ENCODE measurements at regions not wholly inside any gene's neighbourhood (a gene's known extent, or its start where the extent isn't known, plus 50 kb on each side); places are given as distances from the start of the nearest gene placed in this dataset.

DNA sequence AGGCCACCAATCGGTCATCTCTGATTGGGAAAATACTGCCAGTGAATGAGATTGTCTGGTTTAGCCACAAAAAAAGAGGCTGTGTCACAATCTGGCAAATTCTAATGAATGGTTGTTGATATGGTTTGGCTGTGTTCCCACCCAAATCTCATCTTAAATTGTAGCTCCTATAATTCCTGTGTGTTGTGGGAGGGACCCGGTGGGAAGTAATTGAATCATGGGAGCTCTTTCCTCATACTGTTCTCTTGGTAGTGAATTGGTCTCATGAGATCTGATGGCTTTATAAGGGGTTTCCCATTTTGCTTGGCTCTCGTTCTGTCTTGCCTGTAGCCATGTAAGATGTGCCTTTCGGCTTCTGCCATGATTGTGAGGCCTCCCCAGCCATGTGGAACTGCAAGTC lies 838.3 kb downstream of the SLC4A3 start:
- ChIA-PET POLR2A (no interaction called here), CTCF (no interaction called here)
- DNase-seq (ENCODE audit: low spot score) = no peak
- Mint-ChIP-seq H3K4me3 (no peak overlapping the region), H3K9me3 (no peaks in the 10 kb centered on the region), H3K36me3 (no peaks in the 10 kb centered on the region), H3K27ac (no peak overlapping the region), H3K27me3 (ENCODE audit: low read depth) (no peaks in the 10 kb centered on the region), H3K4me1 (peaks cover 4% of the 10 kb centered on the region)
- no peak for ATAC-seq
- TF ChIP-seq TCF7 (CRISPR knock-in tag; IDR thresholded peaks at IDR 0.05; ENCODE audit: low read depth) (no peak), CREB1 (CRISPR knock-in tag; IDR thresholded peaks at IDR 0.05) (no peak), RORB (CRISPR knock-in tag; IDR thresholded peaks at IDR 0.05) (no peak), SP1 (CRISPR knock-in tag; conservative IDR thresholded peaks at IDR 0.05) (no peak)
- TF ChIP-seq, protein P1, sequence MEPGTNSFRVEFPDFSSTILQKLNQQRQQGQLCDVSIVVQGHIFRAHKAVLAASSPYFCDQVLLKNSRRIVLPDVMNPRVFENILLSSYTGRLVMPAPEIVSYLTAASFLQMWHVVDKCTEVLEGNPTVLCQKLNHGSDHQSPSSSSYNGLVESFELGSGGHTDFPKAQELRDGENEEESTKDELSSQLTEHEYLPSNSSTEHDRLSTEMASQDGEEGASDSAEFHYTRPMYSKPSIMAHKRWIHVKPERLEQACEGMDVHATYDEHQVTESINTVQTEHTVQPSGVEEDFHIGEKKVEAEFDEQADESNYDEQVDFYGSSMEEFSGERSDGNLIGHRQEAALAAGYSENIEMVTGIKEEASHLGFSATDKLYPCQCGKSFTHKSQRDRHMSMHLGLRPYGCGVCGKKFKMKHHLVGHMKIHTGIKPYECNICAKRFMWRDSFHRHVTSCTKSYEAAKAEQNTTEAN (CRISPR knock-in tag; IDR thresholded peaks at IDR 0.05) = no peak
- TF ChIP-seq, protein P2, sequence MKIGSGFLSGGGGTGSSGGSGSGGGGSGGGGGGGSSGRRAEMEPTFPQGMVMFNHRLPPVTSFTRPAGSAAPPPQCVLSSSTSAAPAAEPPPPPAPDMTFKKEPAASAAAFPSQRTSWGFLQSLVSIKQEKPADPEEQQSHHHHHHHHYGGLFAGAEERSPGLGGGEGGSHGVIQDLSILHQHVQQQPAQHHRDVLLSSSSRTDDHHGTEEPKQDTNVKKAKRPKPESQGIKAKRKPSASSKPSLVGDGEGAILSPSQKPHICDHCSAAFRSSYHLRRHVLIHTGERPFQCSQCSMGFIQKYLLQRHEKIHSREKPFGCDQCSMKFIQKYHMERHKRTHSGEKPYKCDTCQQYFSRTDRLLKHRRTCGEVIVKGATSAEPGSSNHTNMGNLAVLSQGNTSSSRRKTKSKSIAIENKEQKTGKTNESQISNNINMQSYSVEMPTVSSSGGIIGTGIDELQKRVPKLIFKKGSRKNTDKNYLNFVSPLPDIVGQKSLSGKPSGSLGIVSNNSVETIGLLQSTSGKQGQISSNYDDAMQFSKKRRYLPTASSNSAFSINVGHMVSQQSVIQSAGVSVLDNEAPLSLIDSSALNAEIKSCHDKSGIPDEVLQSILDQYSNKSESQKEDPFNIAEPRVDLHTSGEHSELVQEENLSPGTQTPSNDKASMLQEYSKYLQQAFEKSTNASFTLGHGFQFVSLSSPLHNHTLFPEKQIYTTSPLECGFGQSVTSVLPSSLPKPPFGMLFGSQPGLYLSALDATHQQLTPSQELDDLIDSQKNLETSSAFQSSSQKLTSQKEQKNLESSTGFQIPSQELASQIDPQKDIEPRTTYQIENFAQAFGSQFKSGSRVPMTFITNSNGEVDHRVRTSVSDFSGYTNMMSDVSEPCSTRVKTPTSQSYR (CRISPR knock-in tag; IDR thresholded peaks at IDR 0.05) = no peak

DNA sequence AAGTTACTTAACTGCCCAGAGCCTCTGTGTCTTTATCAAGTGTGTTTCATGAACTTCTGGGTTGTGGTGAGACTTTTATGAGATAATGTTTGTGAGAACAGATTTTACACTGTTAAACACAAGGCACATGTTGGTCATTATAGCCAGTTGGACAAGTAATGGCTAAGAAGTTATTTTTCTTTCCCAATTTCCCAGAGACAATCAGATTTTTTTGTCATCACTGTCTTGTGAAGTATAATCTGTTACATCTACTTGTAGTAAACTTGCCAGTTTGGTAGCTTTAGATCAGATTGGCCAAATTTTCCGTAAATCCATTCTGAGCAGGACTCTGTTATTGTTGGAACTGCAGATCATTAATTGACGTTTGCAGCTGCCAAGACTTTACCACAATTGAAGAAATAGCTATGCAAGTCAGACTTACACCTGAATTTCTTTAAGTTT lies 838.8 kb downstream of the SLC4A3 start:
- Mint-ChIP-seq H3K4me1 (no peaks in the 10 kb centered on the region), H3K4me3 (no peak overlapping the region), H3K27me3 (ENCODE audit: low read depth) (no peaks in the 10 kb centered on the region), H3K36me3 (no peaks in the 10 kb centered on the region), H3K9me3 (no peaks in the 10 kb centered on the region), H3K27ac (no peak overlapping the region)
- DNase-seq (ENCODE audit: low spot score) = no peak
- ChIA-PET CTCF (no interaction called here), POLR2A (no interaction called here)
- TF ChIP-seq SMAD3 (CRISPR knock-in tag; IDR thresholded peaks at IDR 0.05; ENCODE audit: borderline replicate concordance) (no peak), TEAD4 (CRISPR knock-in tag; IDR thresholded peaks at IDR 0.05) (no peak), TP53 (CRISPR knock-in tag; IDR thresholded peaks at IDR 0.05) (no peak), SMAD4 (CRISPR knock-in tag; IDR thresholded peaks at IDR 0.05) (no peak), KAT7 (CRISPR knock-in tag; IDR thresholded peaks at IDR 0.05; ENCODE audit: borderline replicate concordance) (no peak), SP1 (CRISPR knock-in tag; conservative IDR thresholded peaks at IDR 0.05) (no peak), FOXK1 (CRISPR knock-in tag; IDR thresholded peaks at IDR 0.05) (no peak), FOXJ3 (CRISPR knock-in tag; IDR thresholded peaks at IDR 0.05; ENCODE audit: borderline replicate concordance) (no peak), ETV6 (CRISPR knock-in tag; IDR thresholded peaks at IDR 0.05) (no peak), ZNF263 (CRISPR knock-in tag; IDR thresholded peaks at IDR 0.05; ENCODE audit: low read depth) (no peak)
- TF ChIP-seq, protein P3, sequence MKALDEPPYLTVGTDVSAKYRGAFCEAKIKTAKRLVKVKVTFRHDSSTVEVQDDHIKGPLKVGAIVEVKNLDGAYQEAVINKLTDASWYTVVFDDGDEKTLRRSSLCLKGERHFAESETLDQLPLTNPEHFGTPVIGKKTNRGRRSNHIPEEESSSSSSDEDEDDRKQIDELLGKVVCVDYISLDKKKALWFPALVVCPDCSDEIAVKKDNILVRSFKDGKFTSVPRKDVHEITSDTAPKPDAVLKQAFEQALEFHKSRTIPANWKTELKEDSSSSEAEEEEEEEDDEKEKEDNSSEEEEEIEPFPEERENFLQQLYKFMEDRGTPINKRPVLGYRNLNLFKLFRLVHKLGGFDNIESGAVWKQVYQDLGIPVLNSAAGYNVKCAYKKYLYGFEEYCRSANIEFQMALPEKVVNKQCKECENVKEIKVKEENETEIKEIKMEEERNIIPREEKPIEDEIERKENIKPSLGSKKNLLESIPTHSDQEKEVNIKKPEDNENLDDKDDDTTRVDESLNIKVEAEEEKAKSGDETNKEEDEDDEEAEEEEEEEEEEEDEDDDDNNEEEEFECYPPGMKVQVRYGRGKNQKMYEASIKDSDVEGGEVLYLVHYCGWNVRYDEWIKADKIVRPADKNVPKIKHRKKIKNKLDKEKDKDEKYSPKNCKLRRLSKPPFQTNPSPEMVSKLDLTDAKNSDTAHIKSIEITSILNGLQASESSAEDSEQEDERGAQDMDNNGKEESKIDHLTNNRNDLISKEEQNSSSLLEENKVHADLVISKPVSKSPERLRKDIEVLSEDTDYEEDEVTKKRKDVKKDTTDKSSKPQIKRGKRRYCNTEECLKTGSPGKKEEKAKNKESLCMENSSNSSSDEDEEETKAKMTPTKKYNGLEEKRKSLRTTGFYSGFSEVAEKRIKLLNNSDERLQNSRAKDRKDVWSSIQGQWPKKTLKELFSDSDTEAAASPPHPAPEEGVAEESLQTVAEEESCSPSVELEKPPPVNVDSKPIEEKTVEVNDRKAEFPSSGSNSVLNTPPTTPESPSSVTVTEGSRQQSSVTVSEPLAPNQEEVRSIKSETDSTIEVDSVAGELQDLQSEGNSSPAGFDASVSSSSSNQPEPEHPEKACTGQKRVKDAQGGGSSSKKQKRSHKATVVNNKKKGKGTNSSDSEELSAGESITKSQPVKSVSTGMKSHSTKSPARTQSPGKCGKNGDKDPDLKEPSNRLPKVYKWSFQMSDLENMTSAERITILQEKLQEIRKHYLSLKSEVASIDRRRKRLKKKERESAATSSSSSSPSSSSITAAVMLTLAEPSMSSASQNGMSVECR (CRISPR knock-in tag; IDR thresholded peaks at IDR 0.05; ENCODE audit: borderline replicate concordance) = no peak
- TF ChIP-seq, protein P4, sequence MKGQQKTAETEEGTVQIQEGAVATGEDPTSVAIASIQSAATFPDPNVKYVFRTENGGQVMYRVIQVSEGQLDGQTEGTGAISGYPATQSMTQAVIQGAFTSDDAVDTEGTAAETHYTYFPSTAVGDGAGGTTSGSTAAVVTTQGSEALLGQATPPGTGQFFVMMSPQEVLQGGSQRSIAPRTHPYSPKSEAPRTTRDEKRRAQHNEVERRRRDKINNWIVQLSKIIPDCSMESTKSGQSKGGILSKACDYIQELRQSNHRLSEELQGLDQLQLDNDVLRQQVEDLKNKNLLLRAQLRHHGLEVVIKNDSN (CRISPR knock-in tag; IDR thresholded peaks at IDR 0.05) = no peak
- ATAC-seq = no peak

Data from WTC11 (cell line).